ENCODE measurements at regions not wholly inside any gene's neighbourhood (a gene's known extent, or its start where the extent isn't known, plus 50 kb on each side); places are given as distances from the start of the nearest gene placed in this dataset.
"Not testable (repeated sequence)": the region's sequence is repeated elsewhere in the genome, so short reads cannot be mapped to it uniquely, and the experiment has no call there.

DNA sequence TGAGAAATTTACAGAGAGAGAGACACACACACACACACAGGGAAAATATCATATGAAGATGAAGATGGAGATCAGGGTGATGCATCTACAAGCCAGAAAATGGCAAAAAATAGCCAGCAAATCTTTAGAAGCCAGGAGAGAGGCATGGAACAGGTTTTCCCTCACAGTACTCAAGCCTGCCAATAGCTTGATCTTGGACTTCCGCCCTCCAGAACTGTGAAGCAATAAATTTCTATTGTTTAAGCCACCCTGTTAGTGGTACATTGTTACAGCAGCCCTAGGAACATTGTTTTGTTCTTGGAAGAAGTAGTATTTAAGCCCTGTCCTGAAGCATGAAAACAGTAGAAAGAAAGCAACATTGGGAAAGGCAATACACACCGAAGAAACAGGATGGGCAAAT lies 292.0 kb upstream of the LRP1B start:
- TF ChIP-seq, protein P1, sequence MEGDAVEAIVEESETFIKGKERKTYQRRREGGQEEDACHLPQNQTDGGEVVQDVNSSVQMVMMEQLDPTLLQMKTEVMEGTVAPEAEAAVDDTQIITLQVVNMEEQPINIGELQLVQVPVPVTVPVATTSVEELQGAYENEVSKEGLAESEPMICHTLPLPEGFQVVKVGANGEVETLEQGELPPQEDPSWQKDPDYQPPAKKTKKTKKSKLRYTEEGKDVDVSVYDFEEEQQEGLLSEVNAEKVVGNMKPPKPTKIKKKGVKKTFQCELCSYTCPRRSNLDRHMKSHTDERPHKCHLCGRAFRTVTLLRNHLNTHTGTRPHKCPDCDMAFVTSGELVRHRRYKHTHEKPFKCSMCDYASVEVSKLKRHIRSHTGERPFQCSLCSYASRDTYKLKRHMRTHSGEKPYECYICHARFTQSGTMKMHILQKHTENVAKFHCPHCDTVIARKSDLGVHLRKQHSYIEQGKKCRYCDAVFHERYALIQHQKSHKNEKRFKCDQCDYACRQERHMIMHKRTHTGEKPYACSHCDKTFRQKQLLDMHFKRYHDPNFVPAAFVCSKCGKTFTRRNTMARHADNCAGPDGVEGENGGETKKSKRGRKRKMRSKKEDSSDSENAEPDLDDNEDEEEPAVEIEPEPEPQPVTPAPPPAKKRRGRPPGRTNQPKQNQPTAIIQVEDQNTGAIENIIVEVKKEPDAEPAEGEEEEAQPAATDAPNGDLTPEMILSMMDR (IDR thresholded peaks at IDR 0.05; ENCODE audit: control insufficient read depth, extremely low read depth, insufficient read depth) = no peak
- no peak overlapping the region for H3K4me3 ChIP-seq (ENCODE audit: low read depth, low read length)
- no peak for DNase-seq (ENCODE audit: low read depth)

DNA sequence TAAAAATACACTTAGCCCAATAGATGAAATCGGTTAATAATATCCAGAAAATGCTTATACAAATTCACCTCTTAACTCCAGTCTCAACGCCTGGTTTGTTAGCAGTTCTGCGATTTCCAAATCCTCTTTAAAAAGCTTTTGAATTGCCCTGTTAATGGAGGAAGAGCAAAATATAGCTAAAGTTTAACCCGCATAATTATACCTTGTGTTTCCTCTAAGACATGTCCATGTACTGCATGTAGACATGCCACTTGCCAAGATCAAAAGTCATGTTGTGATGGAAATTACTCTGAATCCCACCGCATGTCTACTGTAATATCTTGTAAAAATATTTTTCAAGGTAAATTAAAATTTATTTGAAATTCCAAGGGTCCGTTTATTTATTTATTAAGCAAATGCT lies 291.2 kb upstream of the LRP1B start:
- DNase-seq (ENCODE audit: low read depth) = no peak
- TF ChIP-seq, protein P1 (IDR thresholded peaks at IDR 0.05; ENCODE audit: control insufficient read depth, extremely low read depth, insufficient read depth) = no peak
- H3K4me3 ChIP-seq (ENCODE audit: low read depth, low read length) = no peak overlapping the region

DNA sequence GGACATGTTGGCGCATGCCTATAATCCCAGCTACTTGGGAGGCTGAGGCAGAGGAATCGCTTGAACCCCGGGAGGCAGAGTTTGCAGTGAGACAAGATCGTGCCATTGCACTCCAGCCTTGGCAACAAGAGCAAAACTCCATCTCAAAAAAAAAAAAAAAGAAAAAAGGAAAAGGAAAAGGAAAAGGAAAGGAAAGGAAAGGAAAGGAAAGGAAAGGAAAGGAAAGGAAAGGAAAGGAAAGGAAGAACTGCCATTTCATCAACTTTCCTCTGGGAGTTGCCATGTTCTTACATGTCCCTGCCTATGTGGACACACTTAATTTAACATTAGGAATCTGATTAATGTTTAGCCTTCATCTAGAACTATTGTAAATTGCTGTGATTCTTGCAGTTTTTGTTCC lies 287.9 kb upstream of the LRP1B start:
- not testable (repeated sequence) for DNase-seq (ENCODE audit: low read depth); H3K4me3 ChIP-seq (ENCODE audit: low read depth, low read length)

DNA sequence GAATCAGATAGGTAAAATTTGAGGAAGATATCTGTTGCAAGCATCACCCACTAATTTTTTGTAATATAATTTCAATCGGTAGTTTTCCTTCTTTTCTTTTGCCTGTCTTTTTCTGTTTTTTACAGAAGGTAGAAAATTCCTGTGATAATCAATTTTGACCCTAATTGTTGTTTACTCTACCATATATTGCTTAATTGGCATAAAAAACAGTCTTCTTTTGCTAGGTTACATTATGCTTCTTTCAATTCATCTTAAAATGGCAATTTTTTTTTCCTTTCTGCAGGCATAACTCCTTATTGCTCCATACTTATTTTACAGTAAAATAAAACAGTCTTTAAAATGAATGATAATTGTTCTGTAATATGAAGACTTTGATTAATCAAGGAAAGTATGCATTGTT lies 286.2 kb upstream of the LRP1B start:
- no peak for DNase-seq (ENCODE audit: low read depth)
- H3K4me3 ChIP-seq (ENCODE audit: low read depth, low read length) = no peak overlapping the region
- TF ChIP-seq, protein P1 (IDR thresholded peaks at IDR 0.05; ENCODE audit: control insufficient read depth, extremely low read depth, insufficient read depth) = no peak

DNA sequence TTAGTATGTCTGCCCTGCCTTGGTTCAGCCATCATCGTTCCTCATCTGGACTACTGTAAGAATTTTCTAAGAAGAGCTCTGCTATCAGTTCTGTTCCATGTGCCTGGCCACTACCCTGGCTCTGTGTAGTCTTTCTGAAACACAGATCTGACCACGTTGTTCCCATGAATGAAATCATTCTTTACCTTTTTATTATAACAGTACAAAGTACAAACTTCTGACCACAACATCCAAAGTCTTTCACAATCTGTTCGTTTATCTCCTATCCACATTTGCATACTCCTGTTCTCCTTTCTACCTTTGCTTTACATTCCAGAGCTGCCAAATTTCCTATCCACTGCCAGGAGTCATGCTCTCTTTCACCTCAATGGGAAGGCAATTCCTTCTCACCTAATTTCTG lies 284.6 kb upstream of the LRP1B start:
- DNase-seq (ENCODE audit: low read depth) = no peak
- TF ChIP-seq, protein P1 (IDR thresholded peaks at IDR 0.05; ENCODE audit: control insufficient read depth, extremely low read depth, insufficient read depth) = no peak
- no peak overlapping the region for H3K4me3 ChIP-seq (ENCODE audit: low read depth, low read length)

DNA sequence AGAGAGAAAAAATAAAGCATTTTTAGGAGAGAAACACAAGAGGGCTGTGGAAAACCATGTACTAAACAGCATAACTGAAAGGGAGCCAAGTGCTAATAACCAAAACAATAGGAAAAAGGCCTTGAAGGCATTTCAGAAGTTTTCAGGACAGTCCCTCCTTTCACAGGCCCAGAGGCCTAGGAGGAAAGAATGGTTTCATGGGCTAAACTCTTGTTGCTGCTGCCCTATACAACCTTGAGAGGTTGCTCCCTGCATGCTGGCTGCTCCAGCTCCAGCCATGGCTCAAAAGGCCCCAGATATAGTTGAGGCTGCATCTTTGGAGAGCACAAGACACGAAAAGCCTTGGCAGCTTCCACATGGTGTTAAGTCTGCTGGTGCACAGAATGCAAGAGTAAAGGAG lies 267.4 kb upstream of the LRP1B start:
- TF ChIP-seq, protein P1 (IDR thresholded peaks at IDR 0.05; ENCODE audit: control insufficient read depth, extremely low read depth, insufficient read depth) = no peak
- DNase-seq (ENCODE audit: low read depth) = no peak
- H3K4me3 ChIP-seq (ENCODE audit: low read depth, low read length) = no peak overlapping the region

DNA sequence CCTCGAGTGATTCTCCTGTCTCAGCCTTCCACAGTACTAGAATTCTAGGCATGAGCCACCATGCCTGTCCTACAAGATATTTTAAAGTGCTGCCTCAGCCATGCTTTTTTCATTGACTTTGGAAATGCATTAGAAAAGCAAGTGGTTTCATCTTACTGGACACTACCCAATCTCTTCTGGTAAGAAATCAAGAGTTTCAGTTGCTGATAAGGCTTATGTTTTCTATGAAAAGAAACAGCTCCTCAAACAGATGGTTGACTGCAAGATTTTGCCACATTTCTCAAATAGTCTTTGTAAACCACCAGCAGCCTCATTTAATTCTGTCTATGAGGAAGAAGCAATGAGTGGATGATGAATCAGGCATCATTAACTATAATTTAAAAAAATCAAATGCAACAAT lies 264.5 kb upstream of the LRP1B start:
- TF ChIP-seq, protein P1 (IDR thresholded peaks at IDR 0.05; ENCODE audit: control insufficient read depth, extremely low read depth, insufficient read depth) = no peak
- no peak overlapping the region for H3K4me3 ChIP-seq (ENCODE audit: low read depth, low read length)
- no peak for DNase-seq (ENCODE audit: low read depth)

DNA sequence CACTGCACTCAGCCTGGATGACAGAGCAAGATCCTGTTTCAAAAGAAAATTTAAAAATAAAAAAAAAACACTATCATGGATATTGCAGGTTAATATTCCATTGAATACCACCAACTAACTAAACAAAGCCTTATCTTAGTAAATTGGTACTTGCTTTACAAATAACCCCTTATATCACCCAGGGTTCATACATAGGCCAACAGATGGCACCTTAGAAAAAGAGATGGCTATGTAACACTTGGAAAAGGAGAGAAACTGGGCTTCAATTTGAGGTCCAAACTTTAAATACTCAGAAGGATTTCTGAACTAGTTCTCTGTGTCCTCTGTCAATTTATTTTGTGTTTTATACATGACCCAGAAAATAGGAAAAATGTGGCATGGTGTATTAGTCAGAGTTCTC lies 249.6 kb upstream of the LRP1B start:
- no peak for DNase-seq (ENCODE audit: low read depth)
- TF ChIP-seq, protein P1 (IDR thresholded peaks at IDR 0.05; ENCODE audit: control insufficient read depth, extremely low read depth, insufficient read depth) = no peak
- H3K4me3 ChIP-seq (ENCODE audit: low read depth, low read length) = no peak overlapping the region

DNA sequence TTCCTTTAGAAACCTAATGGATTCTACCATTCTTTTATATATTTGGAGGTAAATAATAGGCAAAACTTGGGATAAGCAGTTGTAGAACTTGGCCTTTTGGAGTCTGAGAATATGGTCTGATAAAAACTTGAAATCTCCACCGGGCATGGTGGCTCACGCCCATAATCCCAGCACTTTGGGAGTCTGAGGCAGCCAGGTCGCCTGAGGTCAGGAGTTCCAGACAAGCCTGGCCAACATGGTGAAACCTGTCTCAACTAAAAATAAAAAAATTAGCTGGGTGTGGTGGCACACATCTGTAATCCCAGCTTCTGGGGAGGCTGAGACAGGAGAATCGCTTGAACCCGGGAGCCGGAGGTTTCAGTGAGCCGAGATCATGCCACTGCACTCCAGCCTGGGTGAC lies 231.3 kb upstream of the LRP1B start:
- not testable (repeated sequence) for DNase-seq (ENCODE audit: low read depth); H3K4me3 ChIP-seq (ENCODE audit: low read depth, low read length)

All from LNCaP clone FGC (cell line).